ENCODE measurements at regions not wholly inside any gene's neighbourhood (a gene's known extent, or its start where the extent isn't known, plus 50 kb on each side); places are given as distances from the start of the nearest gene placed in this dataset.
"Not testable (repeated sequence)": the region's sequence is repeated elsewhere in the genome, so short reads cannot be mapped to it uniquely, and the experiment has no call there.

DNA sequence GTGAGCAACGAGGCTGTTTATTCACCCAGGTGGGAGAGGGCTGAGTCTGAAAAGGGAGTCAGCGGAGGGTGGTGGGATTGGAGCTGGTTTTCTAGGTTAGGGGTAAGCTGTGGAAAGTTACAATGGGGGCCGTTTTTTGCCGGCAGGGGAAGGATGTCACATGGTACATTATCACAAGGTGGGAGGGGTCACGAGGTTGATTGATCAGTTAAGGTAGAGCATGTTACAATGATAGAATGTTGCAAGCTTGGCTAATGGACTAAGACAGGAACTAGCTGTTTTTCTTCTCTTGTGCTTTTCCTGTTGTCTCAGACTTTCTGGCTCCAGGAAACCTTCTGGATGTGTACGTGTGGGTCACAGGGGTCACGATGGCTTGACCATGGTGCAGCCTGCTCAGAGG is 536.3 kb upstream of the HTR2C start:
- TF ChIP-seq, protein P1, sequence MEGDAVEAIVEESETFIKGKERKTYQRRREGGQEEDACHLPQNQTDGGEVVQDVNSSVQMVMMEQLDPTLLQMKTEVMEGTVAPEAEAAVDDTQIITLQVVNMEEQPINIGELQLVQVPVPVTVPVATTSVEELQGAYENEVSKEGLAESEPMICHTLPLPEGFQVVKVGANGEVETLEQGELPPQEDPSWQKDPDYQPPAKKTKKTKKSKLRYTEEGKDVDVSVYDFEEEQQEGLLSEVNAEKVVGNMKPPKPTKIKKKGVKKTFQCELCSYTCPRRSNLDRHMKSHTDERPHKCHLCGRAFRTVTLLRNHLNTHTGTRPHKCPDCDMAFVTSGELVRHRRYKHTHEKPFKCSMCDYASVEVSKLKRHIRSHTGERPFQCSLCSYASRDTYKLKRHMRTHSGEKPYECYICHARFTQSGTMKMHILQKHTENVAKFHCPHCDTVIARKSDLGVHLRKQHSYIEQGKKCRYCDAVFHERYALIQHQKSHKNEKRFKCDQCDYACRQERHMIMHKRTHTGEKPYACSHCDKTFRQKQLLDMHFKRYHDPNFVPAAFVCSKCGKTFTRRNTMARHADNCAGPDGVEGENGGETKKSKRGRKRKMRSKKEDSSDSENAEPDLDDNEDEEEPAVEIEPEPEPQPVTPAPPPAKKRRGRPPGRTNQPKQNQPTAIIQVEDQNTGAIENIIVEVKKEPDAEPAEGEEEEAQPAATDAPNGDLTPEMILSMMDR (IDR thresholded peaks at IDR 0.05; ENCODE audit: borderline replicate concordance, insufficient read depth, low read depth, low read length) = no peak
- H3K4me3 ChIP-seq (ENCODE audit: low read depth, low read length) = no peak overlapping the region

DNA sequence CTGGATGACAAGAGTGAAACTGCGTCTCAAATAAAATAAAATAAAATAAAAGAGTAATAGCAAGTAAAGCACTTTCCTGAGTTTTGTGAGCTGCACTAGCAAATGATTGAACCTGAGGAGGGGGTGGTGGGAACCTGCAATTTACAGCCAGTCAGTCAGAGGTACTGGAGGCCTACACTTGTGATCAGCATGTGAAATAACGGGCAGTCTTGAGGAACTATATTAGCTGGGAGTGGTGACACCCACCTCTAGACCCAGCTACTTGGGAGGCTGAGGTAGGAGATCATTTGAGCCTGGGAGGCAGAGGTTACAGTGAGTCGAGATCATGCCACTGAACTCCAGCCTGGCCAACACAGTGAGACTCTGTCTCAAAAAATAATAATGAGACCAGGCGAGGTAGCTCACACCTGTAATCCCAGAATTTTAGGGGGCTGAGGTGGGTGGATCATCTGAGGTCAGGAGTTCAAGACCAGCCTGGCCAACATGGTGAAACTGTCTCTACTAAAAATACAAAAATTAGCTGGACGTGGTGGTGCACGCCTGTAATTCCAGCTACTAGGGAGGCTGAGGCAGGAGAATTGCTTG is 537.1 kb upstream of the HTR2C start:
- no peak overlapping the region for H3K4me3 ChIP-seq (ENCODE audit: low read depth, low read length)
- TF ChIP-seq, protein P1 (IDR thresholded peaks at IDR 0.05; ENCODE audit: borderline replicate concordance, insufficient read depth, low read depth, low read length) = no peak

DNA sequence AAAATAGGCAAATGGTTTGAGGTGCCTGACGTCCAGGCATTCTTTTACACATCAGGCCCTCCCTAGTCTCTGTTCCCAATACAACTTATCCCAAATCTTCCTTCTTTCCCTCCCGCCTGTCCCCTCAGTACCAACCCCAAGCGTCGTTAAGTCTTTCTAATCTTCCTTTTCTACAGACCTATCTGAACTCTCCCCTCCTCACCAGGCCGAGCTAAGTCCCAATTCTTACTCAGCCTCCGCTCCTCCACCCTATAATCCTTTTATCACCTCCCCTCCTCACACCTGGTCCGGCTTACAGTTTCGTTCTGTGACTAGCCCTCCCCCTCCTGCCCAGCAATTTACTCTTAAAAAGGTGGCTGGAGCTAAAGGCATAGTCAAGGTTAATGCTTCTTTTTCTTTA is 542.4 kb upstream of the HTR2C start:
- not testable (repeated sequence) for H3K4me3 ChIP-seq (ENCODE audit: low read depth, low read length)

DNA sequence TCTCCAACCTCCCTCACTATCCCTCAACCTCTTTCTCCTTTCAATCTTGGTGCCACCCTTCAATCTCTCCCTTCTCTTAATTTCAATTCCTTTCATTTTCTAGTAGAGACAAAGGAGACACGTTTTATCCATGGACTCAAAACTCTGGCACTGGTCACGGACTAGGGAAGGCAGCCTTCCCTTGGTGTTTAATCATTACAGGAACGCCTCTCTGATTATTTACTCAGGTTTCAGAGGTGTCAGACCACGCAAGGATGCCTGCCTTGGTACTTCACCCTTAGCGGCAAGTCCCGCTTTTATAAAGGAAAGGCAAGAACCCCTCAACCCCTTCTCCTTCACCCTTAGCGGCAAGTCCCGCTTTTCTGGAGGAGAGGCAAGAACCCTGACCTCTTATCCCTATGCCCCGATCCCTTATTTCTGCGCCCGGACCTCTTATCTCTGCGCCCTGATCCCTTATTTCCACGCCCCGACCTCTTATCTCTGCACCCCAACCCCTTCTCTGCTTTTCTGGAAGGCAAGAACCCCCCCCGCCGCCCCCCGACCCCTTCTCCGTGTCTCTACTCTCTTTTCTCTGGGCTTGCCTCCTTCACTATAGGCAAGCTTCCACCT is 543.1 kb upstream of the HTR2C start:
- H3K4me3 ChIP-seq (ENCODE audit: low read depth, low read length) = not testable (repeated sequence)

DNA sequence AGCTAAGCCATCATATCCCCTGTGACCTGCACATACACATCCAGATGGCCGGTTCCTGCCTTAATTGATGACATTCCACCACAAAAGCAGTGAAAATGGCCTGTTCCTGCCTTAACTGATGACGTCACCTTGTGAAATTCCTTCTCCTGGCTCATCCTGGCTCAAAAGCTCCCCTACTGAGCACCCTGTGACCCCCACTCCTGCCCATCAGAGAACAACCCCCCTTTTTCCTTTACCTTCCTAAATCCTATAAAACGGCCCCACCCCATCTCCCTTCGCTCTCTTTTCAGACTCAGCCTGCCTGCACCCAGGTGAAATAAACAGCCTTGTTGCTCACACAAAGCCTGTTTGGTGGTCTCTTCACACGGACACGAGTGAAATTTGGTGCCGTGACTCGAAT is 543.8 kb upstream of the HTR2C start:
- not testable (repeated sequence) for H3K4me3 ChIP-seq (ENCODE audit: low read depth, low read length)

DNA sequence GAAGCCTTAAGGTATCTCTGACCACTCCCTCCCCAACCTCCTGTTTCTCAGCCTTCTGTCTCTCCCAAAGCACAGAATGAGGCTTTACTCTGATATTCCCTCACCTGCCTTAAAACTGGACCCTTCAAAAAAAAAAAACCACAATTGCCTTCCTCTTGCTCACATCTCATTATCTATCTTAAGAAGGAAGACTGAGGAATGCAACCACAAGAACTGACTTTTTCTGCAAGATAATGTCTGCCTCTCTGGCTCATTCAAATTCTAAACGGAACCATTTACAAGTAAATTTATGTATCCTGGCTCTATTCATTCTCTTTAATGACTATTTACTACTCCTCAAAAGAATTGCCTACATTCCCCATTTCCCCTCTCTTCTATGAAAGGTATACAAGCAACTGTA is 545.5 kb upstream of the HTR2C start:
- TF ChIP-seq, protein P1 (IDR thresholded peaks at IDR 0.05; ENCODE audit: borderline replicate concordance, insufficient read depth, low read depth, low read length) = no peak
- no peak overlapping the region for H3K4me3 ChIP-seq (ENCODE audit: low read depth, low read length)

DNA sequence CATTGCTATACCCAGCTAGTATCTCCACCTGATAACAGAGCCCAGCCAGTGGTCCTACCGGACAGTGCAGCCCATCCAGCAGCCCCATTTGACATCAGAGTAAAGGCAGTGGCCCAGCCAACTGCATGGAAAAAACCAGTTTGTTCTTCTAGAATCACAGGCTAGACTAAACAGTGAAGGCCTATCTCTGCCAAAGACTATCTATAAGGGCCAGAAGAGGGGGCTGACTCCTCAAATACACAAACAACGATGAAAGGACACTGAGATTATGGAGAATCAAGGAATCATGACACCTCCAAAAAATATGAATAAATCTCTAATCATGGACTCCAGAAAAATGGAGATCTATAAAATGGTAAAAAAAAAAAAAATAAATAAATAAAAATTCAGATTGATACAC is 546.4 kb upstream of the HTR2C start:
- TF ChIP-seq, protein P1 (IDR thresholded peaks at IDR 0.05; ENCODE audit: borderline replicate concordance, insufficient read depth, low read depth, low read length) = no peak
- H3K4me3 ChIP-seq (ENCODE audit: low read depth, low read length) = no peak overlapping the region

DNA sequence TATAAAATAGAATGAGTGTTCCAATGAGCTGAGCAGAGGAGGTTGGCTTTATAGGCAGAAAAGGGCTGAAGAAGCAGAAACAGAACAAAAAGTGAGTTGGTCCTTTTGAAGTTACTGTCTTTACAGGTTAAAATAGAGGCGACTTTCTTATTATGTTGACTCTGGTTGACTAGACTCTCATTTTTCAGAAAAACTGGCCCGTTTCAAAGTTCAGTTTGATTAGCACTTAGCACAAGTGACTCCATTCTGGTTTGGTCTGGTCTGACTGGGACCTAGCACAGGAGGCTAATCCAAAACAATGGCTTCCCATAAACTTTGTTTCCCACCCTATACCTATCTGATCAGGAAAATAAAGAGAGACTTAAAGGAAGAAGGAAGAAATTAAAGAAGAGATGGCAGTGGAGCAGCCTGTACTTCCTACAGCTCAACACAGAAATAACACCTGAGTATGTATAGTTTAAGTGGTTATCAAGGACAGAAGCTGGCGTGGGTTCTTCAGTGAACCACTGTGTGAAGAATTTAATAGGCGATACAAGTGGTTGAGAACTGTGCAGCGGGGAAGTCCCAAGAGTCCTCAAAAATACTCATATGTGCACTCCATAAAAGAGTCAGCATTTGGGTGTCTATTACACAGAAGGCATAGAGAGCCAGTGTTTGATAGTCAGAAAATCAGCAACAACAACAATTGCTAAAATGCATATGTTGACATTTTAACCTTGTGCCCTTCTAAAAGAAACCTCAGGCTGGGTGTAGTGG is 554.8 kb upstream of the HTR2C start:
- TF ChIP-seq, protein P1 (IDR thresholded peaks at IDR 0.05; ENCODE audit: borderline replicate concordance, insufficient read depth, low read depth, low read length) = no peak
- no peak overlapping the region for H3K4me3 ChIP-seq (ENCODE audit: low read depth, low read length)

Data from GM12875 (cell line).